ENCODE measurements at regions not wholly inside any gene's neighbourhood (a gene's known extent, or its start where the extent isn't known, plus 50 kb on each side); places are given as distances from the start of the nearest gene placed in this dataset.

DNA sequence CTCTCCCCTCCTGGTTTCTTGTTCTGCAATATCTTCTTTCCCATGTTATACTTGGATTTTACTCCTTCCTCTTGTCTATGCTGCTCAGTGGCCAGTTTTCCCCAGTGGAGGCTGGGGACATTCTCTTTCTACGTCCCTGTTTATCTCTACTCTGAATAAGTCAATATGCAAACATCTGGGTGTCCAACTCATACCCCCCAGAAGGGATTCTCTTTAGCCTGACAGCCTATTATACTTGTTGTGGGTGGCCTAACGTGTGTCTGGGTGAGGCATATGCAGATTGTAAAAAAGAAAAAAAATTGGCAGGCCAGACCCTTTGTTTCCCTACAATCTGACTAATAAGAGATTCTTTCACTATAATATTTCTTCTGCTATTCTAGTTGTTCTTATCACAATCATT lies 134.2 kb upstream of the MAF start:
- H3K4me3 Mint-ChIP-seq (ENCODE audit: unreplicated experiment) = no peak overlapping the region
- no peaks in the 10 kb centered on the region for H3K4me1 Mint-ChIP-seq (ENCODE audit: unreplicated experiment)
- H3K27ac Mint-ChIP-seq (ENCODE audit: unreplicated experiment) = no peak overlapping the region
- H3K27me3 Mint-ChIP-seq (ENCODE audit: unreplicated experiment) = peaks cover 7% of the 10 kb centered on the region
- H3K9me3 Mint-ChIP-seq (ENCODE audit: unreplicated experiment) = no peaks in the 10 kb centered on the region
- no peaks in the 10 kb centered on the region for H3K36me3 Mint-ChIP-seq (ENCODE audit: unreplicated experiment)
- no peak for DNase-seq (ENCODE audit: extremely low spot score, unreplicated experiment)
- TF ChIP-seq CTCF (IDR thresholded peaks at IDR 0.05) = no peak

GRCh38 chr16:79728923-79729240 lies 128.3 kb upstream of the MAF start:
- no peak overlapping the region for H3K4me3 Mint-ChIP-seq (ENCODE audit: unreplicated experiment)
- peaks cover 7% of the 10 kb centered on the region for H3K27me3 Mint-ChIP-seq (ENCODE audit: unreplicated experiment)
- peaks cover 3% of the 10 kb centered on the region for H3K4me1 Mint-ChIP-seq (ENCODE audit: unreplicated experiment)
- H3K27ac Mint-ChIP-seq (ENCODE audit: unreplicated experiment) = no peak overlapping the region
- TF ChIP-seq CTCF (IDR thresholded peaks at IDR 0.05) = no peak
- no peaks in the 10 kb centered on the region for H3K9me3 Mint-ChIP-seq (ENCODE audit: unreplicated experiment)
- H3K36me3 Mint-ChIP-seq (ENCODE audit: unreplicated experiment) = no peaks in the 10 kb centered on the region
- no peak for DNase-seq (ENCODE audit: extremely low spot score, unreplicated experiment)

DNA sequence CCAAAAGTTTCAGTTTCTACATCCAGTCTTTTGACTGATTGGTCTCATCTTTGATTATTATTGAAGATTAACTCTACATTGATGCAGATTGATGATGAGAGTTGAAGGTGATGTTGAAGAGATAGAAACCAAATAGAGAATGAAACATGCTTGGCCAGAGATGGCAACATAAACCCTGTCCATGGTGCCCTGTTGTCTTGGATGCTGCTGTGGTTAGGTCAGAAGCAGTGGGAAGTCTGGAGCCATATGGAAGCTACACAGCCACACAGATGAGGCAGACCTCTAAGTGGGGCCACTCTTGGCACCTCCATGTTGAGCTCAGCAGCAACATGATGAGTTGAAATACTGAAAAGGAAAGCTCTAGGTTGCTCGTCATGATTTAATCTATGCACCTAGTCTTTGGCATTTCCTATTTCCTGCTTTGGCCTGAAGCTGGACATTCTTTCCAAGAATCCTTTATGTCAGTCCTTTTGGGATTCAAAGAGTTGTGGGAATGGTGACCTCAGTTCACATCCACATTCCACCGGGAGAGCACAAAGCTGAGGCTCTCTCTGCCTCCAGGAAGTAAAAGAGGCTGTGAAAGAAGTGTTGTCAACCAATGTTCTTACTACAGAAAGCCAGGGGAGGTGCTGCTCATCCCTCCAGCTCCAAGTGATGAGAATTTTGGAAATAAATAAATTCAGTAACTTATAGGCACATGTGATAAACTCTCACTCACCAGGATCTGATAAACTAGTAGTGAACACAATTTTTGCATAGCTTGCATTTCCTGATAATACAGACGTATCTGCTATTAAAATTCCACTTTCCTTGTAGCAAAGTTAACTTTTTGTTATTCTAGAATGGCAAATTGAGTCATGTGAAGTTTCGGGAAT lies 127.7 kb upstream of the MAF start:
- Mint-ChIP-seq H3K4me3 (ENCODE audit: unreplicated experiment) (no peak overlapping the region), H3K27ac (ENCODE audit: unreplicated experiment) (no peak overlapping the region), H3K27me3 (ENCODE audit: unreplicated experiment) (peaks cover 7% of the 10 kb centered on the region), H3K9me3 (ENCODE audit: unreplicated experiment) (no peaks in the 10 kb centered on the region), H3K4me1 (ENCODE audit: unreplicated experiment) (peaks cover 3% of the 10 kb centered on the region), H3K36me3 (ENCODE audit: unreplicated experiment) (no peaks in the 10 kb centered on the region)
- TF ChIP-seq CTCF (IDR thresholded peaks at IDR 0.05) = no peak
- DNase-seq (ENCODE audit: extremely low spot score, unreplicated experiment) = no peak

GRCh38 chr16:79726902-79727301 lies 126.4 kb upstream of the MAF start:
- no peak overlapping the region for H3K27ac Mint-ChIP-seq (ENCODE audit: unreplicated experiment)
- no peak for TF ChIP-seq CTCF (IDR thresholded peaks at IDR 0.05)
- H3K36me3 Mint-ChIP-seq (ENCODE audit: unreplicated experiment) = no peaks in the 10 kb centered on the region
- H3K4me1 Mint-ChIP-seq (ENCODE audit: unreplicated experiment) = peaks cover 8% of the 10 kb centered on the region
- no peak overlapping the region for H3K4me3 Mint-ChIP-seq (ENCODE audit: unreplicated experiment)
- no peak for DNase-seq (ENCODE audit: extremely low spot score, unreplicated experiment)
- no peaks in the 10 kb centered on the region for H3K9me3 Mint-ChIP-seq (ENCODE audit: unreplicated experiment)
- peaks cover 7% of the 10 kb centered on the region for H3K27me3 Mint-ChIP-seq (ENCODE audit: unreplicated experiment)

- Mint-ChIP-seq H3K36me3 (ENCODE audit: unreplicated experiment) (no peaks in the 10 kb centered on the region), H3K4me3 (ENCODE audit: unreplicated experiment) (no peak overlapping the region), H3K27ac (ENCODE audit: unreplicated experiment) (no peak overlapping the region), H3K27me3 (ENCODE audit: unreplicated experiment) (no peaks in the 10 kb centered on the region), H3K9me3 (ENCODE audit: unreplicated experiment) (no peaks in the 10 kb centered on the region), H3K4me1 (ENCODE audit: unreplicated experiment) (peaks cover 21% of the 10 kb centered on the region)
- TF ChIP-seq CTCF (IDR thresholded peaks at IDR 0.05) = no peak
- no peak for DNase-seq (ENCODE audit: extremely low spot score, unreplicated experiment)
These were observed 124.5 kb upstream of the MAF start for GRCh38 chr16:79725051-79725450.

Data from osteocyte (in vitro differentiated cells).